ENCODE measurements at regions not wholly inside any gene's neighbourhood (a gene's known extent, or its start where the extent isn't known, plus 50 kb on each side); places are given as distances from the start of the nearest gene placed in this dataset.
A peak's percentile ranks its signal among the peaks of the same experiment; 100 is the strongest.

- intact Hi-C loops (cut with DNase I), result no loop called here
- no peak for ATAC-seq
These were observed 154.7 kb downstream of the KTN1 start for GRCh38 chr14:55734731-55735130.

GRCh38 chr14:55739967-55740648, 160.1 kb downstream of the KTN1 start:
- intact Hi-C loops (cut with DNase I), result no loop called here
- ATAC-seq (peak; percentile 78), DNase-seq (ENCODE audit: low spot score) (no peak)

More at GRCh38 chr14:55734731-55735130, 154.7 kb downstream of the KTN1 start:
- no peak for DNase-seq (ENCODE audit: low spot score)

GRCh38 chr14:55740649-55740989, 160.6 kb downstream of the KTN1 start:
- intact Hi-C loops (cut with DNase I), result no loop called here
- ATAC-seq (peak; percentile 49), DNase-seq (ENCODE audit: low spot score) (no peak)

DNA sequence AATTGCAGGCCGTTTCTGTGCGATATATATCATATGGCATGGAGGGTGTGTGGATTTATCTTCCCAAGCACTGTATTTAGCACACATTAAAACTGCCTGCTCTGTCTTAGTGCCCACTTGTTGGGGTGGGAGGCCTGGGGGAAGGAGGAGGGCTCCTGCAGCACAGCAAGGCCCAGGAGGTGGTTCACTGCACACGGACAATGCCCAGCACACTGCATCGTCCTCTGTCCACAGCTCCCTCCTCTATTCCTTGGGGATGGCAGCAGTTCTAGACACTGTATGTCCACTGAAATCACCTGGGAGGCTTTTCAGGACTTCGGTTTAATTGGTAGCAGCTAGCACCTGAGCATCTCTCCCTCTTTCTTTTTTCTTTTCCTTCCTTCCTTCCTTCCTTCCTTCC, 161.2 kb downstream of the KTN1 start:
- intact Hi-C loops (cut with DNase I), result no loop called here
- DNase-seq (ENCODE audit: low spot score) (no peak), ATAC-seq (no peak)

DNA sequence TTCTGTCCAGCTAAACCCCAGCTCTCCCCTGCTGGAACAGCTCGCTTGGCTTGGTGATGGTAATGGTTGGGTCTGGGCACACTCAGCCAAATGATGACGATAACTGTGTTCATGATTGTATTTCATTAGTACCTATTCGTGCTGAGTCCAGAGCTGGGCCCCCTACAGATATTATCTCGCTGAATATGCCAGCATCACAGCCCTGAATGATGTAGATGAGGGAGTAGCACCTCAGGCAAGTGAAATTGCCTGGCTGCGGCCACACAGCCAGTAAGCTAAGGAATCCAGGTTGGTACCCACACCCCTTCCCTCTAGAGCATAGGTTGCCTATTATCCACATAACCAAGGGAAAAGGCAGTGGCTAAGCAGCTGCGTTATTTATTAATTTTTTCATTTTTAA, 163.5 kb downstream of the KTN1 start:
- ATAC-seq (no peak), DNase-seq (ENCODE audit: low spot score) (no peak)
- intact Hi-C loops (cut with DNase I), result no loop called here

DNA sequence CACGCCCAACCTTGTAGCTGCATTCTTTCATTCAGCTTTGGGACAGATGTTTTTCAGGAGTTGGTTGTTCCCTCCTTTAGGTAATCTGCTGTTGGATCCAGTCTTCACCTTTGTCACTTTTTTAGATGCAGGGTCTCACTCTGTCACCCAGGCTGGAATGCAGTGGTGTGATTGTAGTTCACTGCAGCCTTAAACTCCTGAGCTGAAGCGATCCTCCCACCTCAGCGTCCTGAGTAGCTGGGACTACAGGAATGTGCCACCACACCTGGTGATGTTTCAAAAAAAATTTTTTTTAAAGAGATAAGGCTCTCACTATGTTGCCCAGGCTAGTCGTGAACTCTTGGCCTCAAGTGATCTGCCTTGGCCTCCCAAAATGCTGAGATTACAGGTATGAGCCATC, 164.3 kb downstream of the KTN1 start:
- intact Hi-C loops (cut with DNase I), result no loop called here
- DNase-seq (ENCODE audit: low spot score), result no peak
- ATAC-seq, result no peak

DNA sequence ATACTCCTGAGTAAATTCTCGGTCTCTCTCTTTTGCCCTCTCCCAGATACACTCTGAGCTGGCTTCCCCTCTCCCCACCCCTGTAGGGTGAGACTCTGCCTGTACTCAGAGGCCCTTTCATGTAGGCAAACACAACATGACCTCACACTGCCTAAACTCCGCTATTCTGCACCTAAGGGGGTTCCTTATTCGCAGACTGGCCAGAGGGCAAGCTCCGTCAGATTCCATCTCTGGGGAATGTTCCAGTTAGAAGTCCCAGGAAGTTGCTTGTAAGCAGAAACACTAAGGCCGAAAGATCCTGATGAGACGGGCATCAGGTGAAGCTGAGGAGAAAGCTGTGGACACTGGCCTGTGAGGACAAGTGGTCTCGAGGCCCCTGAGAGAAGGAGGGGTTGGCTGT, 165.9 kb downstream of the KTN1 start:
- intact Hi-C loops (cut with DNase I), result no loop called here
- no peak for ATAC-seq
- no peak for DNase-seq (ENCODE audit: low spot score)

GRCh38 chr14:55746558-55746957, 166.6 kb downstream of the KTN1 start:
- ATAC-seq (no peak), DNase-seq (ENCODE audit: low spot score) (no peak)
- intact Hi-C loops (cut with DNase I), result no loop called here

DNA sequence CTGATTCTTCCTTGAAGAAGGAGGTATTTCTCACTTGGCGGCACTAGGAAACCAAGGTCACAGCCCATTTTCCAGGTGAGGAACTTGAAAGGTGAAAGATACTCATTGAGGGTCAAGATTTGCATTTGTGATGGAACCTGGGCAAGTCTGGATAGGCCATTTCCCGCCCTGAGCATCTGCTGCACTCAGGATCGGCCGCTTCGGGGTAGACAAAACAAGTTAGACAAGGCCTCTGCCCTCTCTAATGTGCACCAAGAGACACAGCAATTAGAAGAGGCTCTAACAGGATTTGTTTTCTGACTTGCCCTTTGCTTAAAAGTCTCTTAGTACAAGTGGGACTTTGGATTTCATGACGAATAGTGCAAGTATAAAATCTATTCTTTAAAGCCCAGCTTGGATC, 167.2 kb downstream of the KTN1 start:
- intact Hi-C loops (cut with DNase I), result no loop called here
- ATAC-seq, result no peak

DNA sequence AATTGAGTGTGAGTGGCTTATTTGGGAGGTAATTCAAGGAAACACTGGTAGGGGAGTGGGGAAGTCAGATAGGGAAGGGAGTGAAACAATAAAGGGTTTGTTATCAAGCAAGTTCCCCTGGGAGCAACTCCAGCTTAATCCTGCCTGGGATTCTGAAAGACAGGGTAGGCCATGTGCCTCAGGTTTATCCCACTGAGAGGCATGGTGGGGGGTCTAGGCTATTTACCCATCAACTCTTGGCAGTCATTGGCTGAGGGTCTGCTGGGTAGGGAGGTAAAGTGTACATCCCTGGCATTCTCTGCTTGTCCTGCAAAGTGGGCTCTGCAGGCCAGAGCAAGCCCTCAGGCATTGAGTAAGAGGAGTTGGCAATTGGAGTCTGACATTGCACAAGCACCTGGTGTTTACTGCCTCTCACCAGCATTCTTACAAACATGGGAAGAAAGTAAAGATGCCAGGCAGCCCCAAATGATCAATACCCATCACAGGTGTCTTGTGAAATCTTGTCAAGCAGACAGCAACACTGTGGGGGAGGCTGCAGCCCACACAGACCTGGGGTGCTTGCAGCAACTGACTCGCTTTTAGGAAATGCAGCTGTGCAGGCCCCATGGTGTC, 169.3 kb downstream of the KTN1 start:
- ATAC-seq, result peak; percentile 90
- no peak for DNase-seq (ENCODE audit: low spot score)
- intact Hi-C loops (cut with DNase I), result no loop called here

More for the DNA sequence above, 167.2 kb downstream of the KTN1 start:
- no peak for DNase-seq (ENCODE audit: low spot score)

- intact Hi-C loops (cut with DNase I), result no loop called here
- ATAC-seq, result no peak
- no peak for DNase-seq (ENCODE audit: low spot score)
These were observed 169.9 kb downstream of the KTN1 start for GRCh38 chr14:55749946-55750345.

DNA sequence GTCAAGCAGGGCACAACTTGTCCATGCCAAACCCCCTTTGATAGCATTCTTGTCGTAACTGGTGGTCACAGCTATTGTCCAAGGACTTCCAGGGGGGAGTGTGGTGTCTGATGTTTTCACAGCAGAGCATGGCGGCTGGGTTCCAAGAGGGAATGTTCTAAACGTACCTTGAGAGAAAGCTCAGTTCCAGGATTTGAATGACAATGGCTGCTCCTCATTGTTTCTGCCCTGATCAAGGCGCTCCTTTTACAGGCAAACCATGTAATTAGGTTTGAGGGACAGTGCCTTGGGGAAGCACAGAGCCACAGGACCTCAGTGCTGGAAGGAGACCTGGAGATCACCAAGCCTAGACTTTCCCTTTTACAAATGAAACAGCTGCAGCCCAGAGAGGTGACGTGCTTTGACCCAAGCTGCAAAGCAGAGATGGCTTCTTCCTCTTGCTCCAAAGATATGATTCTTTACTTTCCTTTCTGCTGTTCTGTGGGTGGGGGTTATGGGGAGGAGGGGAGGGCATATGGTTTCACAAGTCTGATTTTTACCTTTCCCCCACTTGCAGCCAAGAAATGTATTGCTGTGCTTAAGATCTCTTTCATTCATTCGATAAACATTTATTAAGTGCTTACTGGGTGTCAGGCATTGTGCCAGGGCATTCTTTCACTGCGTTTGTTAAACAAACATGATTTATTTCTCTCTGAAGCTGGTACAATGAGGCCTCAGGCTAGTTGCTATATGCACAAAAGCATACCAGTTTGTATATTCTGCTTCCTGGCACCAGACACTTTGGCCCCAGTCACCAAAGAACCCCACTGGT, 172.8 kb downstream of the KTN1 start:
- ATAC-seq (no peak), DNase-seq (ENCODE audit: low spot score) (no peak)
- intact Hi-C loops (cut with DNase I), result no loop called here

DNA sequence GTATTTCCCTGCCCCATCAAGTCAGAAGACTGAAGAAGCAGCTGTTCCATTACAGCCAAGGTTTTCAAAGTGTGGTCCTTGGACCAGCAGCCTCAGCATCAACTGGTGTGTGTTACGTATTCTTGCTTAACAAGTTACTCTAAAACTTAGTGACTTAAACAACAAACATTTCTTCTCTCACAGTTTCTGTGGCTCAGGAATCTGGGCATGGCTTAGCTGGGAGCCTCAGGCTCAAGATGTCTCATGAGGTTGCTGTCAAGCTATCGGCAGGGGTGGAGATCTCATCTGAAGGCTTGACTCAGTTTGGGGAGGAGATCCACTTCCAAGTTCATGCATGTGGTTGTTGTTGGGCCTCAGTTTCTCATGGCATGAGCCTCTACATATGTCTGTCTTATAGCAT, 174.5 kb downstream of the KTN1 start:
- intact Hi-C loops (cut with DNase I), result no loop called here

GRCh38 chr14:55754871-55755270, 174.9 kb downstream of the KTN1 start:
- intact Hi-C loops (cut with DNase I), result no loop called here
- no peak for ATAC-seq
- DNase-seq (ENCODE audit: low spot score), result no peak

More for the DNA sequence above, 174.5 kb downstream of the KTN1 start:
- ATAC-seq (no peak), DNase-seq (ENCODE audit: low spot score) (no peak)

- DNase-seq (ENCODE audit: low spot score) (no peak), ATAC-seq (no peak)
- intact Hi-C loops (cut with DNase I), result no loop called here
These were observed 176.1 kb downstream of the KTN1 start for GRCh38 chr14:55756078-55756477.

DNA sequence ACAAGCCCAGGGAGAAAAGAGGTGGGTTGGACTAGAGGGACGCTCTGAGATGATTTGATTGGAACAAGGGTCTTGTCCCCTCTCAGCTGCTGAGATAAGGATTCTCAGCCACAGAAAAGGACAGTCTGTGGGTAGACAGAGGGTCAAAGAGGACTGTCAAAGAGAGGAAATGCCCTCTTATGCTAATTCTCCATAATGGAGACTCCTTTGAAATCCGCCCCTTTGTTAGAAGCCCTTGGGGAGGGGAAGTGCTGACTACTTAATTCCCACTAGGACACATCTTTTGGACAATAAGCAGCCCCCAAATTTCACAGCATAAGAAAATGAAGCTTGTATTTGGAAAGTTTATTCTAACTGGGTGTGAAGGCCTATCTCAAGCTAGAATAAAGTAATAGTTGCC, 176.6 kb downstream of the KTN1 start:
- DNase-seq (ENCODE audit: low spot score) (no peak), ATAC-seq (no peak)
- intact Hi-C loops (cut with DNase I), result no loop called here

- intact Hi-C loops (cut with DNase I), result no loop called here
- no peak for DNase-seq (ENCODE audit: low spot score)
- ATAC-seq, result no peak
These were observed 178.8 kb downstream of the KTN1 start for GRCh38 chr14:55758796-55759195.

GRCh38 chr14:55760789-55761566, 181.0 kb downstream of the KTN1 start:
- DNase-seq (ENCODE audit: low spot score) (no peak), ATAC-seq (no peak)
- intact Hi-C loops (cut with DNase I), result no loop called here

GRCh38 chr14:55761651-55762050, 181.6 kb downstream of the KTN1 start:
- no peak for DNase-seq (ENCODE audit: low spot score)
- intact Hi-C loops (cut with DNase I), result no loop called here
- ATAC-seq, result no peak
